B cell (primary cell): ENCODE measurements at regions not wholly inside any gene's neighbourhood (a gene's known extent, or its start where the extent isn't known, plus 50 kb on each side); places are given as distances from the start of the nearest gene placed in this dataset.

Source experiments
- ATAC-seq: fragments of 200-7000 bp; cut with Tn5 transposase; one replicate; pipeline ENCODE4 v1.10.0; 2021; ENCODE audit warnings: low read depth, mild to moderate bottlenecking, moderate number of reproducible peaks, moderate library complexity
- CTCF ChIA-PET: fragments of 350-600 bp; sonication (Branson Sonifier 250); formaldehyde crosslinking; loops from one replicate; lab custom pipeline; 2021; ENCODE audit warnings: antibody characterized with exemption, inconsistent platforms; lab: Charles Lee
- POLR2A ChIA-PET: fragments of 350-600 bp; sonication (Branson Sonifier 250); formaldehyde crosslinking; loops from one replicate; lab custom pipeline; 2021; ENCODE audit warnings: antibody characterized with exemption; lab: Charles Lee
- DNase-seq: peaks from one replicate; pipeline ENCODE4 v3.0.0; 2013
- H2AFZ ChIP-seq: 2 replicates; pipeline ENCODE4 v1.6.1; 2012; ENCODE audit warnings: mild to moderate bottlenecking, low read depth, low read length; ENCODE audit not compliant: insufficient read depth, poor library complexity, severe bottlenecking
- H3K27ac ChIP-seq, 2 donors: 1 replicate in 1 of 2; 2 replicates in 1 of 2; pipeline ENCODE4 v1.5.1; 2012 to 2013; ENCODE audit warnings: low read length in 2 of 2, mild to moderate bottlenecking in 2 of 2, moderate library complexity in 1 of 2
- H3K27me3 ChIP-seq, 4 experiments: fragments of 200-600 bp in 1 of 4; sonication (generic) in 1 of 4; replicated peaks in 1 of 4; 1 replicate in 2 of 4; 2 replicates in 2 of 4; pipeline versions ENCODE4 v1.6.1 to v1.7.0; 2013 to 2016; ENCODE audit warnings: low read length in 3 of 4, mild to moderate bottlenecking in 2 of 4, mixed read lengths in 1 of 4, moderate library complexity in 1 of 4; ENCODE audit not compliant: insufficient read depth in 4 of 4, control insufficient read depth in 3 of 4; ENCODE audit errors: control extremely low read depth in 1 of 4
- H3K36me3 ChIP-seq, 2 experiments: replicated peaks in 1 of 2; 1 replicate in 1 of 2; 2 replicates in 1 of 2; pipeline versions ENCODE4 v1.6.1 to v1.7.1; 2013; ENCODE audit warnings: low read length in 1 of 2; ENCODE audit not compliant: insufficient read depth in 2 of 2, control insufficient read depth in 1 of 2; ENCODE audit errors: control extremely low read depth in 1 of 2, extremely low read depth in 1 of 2
- H3K4me1 ChIP-seq, 2 donors: fragments of 200-600 bp in 1 of 2; sonication (generic) in 1 of 2; 1 replicate in 1 of 2; 2 replicates in 1 of 2; pipeline versions ENCODE4 v1.5.1 to v1.6.1; 2013 to 2017; ENCODE audit warnings: low read length in 2 of 2; ENCODE audit not compliant: control insufficient read depth in 2 of 2, insufficient read depth in 2 of 2
- H3K4me2 ChIP-seq: replicated peaks from 2 replicates; pipeline ENCODE3; 2012; ENCODE audit warnings: mild to moderate bottlenecking, low read depth, low read length; ENCODE audit not compliant: poor library complexity, severe bottlenecking
- H3K4me3 ChIP-seq, 5 experiments: fragments of 200-600 bp in 1 of 5; sonication (generic) in 1 of 5; 1 replicate in 3 of 5; 2 replicates in 2 of 5; pipeline versions ENCODE4 v1.5.1 to v1.7.0; 2011 to 2016; ENCODE audit warnings: low read length in 4 of 5, mild to moderate bottlenecking in 4 of 5, low read depth in 2 of 5, control low read depth in 1 of 5, moderate library complexity in 1 of 5; ENCODE audit not compliant: insufficient read depth in 1 of 5; ENCODE audit errors: control extremely low read depth in 1 of 5, extremely low read depth in 1 of 5
- H3K79me2 ChIP-seq: fragments of 200-600 bp; sonication (generic); one replicate; pipeline ENCODE4 v1.6.0; 2016; ENCODE audit warnings: low read length; ENCODE audit not compliant: control insufficient read depth, insufficient read depth
- H3K9ac ChIP-seq: fragments of 200-600 bp; sonication (generic); 2 replicates; pipeline ENCODE4 v1.6.1; 2017; ENCODE audit warnings: mild to moderate bottlenecking, low read length, moderate library complexity
- H3K9me3 ChIP-seq, 3 donors: one replicate each; pipeline versions ENCODE4 v1.6.1 to v1.7.1; 2013; ENCODE audit warnings: low read length in 2 of 3; ENCODE audit not compliant: control insufficient read depth in 2 of 3, insufficient read depth in 1 of 3; ENCODE audit errors: control extremely low read depth in 1 of 3
- H4K20me1 ChIP-seq: 2 replicates; pipeline ENCODE4 v1.6.0; 2012; ENCODE audit warnings: mild to moderate bottlenecking, low read length; ENCODE audit not compliant: insufficient read depth, control insufficient read depth, poor library complexity, severe bottlenecking
- H3K27ac Mint-ChIP-seq: one replicate; pipeline ENCODE4 v1.8.0; 2021; ENCODE audit warnings: mixed read lengths
- H3K27me3 Mint-ChIP-seq: one replicate; pipeline ENCODE4 v1.8.0; 2021; ENCODE audit warnings: mixed read lengths
- H3K4me1 Mint-ChIP-seq: one replicate; pipeline ENCODE4 v1.8.0; 2021; ENCODE audit warnings: mixed read lengths
- H3K4me3 Mint-ChIP-seq: one replicate; pipeline ENCODE4 v1.8.0; 2021; ENCODE audit warnings: mixed read lengths
- H3K9me3 Mint-ChIP-seq: one replicate; pipeline ENCODE4 v1.8.0; 2022; ENCODE audit warnings: mixed read lengths; ENCODE audit not compliant: insufficient read depth
- CTCF ChIP-seq: fragments of 200-600 bp; IDR thresholded peaks from one replicate; pipeline ENCODE4 v1.8.0; 2022; ENCODE audit warnings: antibody characterized with exemption, mild to moderate bottlenecking
- EZH2 ChIP-seq: IDR thresholded peaks from 2 replicates; pipeline ENCODE4 v1.6.1; 2012; ENCODE audit warnings: borderline replicate concordance, low read depth, mild to moderate bottlenecking, moderate library complexity, low read length; ENCODE audit not compliant: insufficient read depth, poor library complexity, severe bottlenecking
- WGBS: methylation state at CpG from one replicate; pipeline ENCODE4 v1.1.5; 2013; ENCODE audit warnings: missing lambda C conversion rate; ENCODE audit not compliant: insufficient coverage; 5-methylcytosine and 5-hydroxymethylcytosine counted together
- intact Hi-C: fragments of 100-400 bp; cut with micrococcal nuclease; formaldehyde crosslinking; loops from one replicate; pipeline ENCODE4 v1.10.0; 2022

GRCh38 chr10:130579913-130580312 is 443.7 kb downstream of the GLRX3 start:
- ATAC-seq = no peak

DNA sequence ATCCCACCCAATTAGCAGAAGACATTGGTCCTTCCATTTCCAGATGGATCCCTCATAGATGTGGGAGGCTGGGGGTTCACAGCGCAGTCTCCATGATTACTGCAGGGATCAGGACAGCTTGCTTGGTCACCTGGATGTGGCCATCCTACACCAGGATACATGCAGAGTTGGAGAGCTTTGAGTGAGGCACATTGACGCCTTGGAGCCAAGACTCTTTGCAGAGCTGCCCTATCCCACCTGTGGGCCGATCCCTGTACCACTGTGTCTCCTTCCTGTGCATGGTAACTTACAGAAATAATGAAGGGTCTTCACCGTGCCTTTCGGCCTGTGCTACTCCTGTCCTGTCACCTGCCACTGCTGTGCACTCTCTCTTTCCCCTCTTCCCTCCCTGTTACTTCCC is 444.8 kb downstream of the GLRX3 start:
- CTCF ChIA-PET = no interaction called here
- 71% methylated on average over 2 of the region's 5 CpGs for WGBS
- no peaks in the 10 kb centered on the region for H4K20me1 ChIP-seq
- TF ChIP-seq CTCF (no peak), EZH2 (no peak)
- Mint-ChIP-seq H3K27me3 (no peaks in the 10 kb centered on the region), H3K4me1 (no peaks in the 10 kb centered on the region), H3K27ac (no peak overlapping the region), H3K9me3 (no peaks in the 10 kb centered on the region), H3K4me3 (no peak overlapping the region)
- DNase-seq = no peak
- no peak overlapping the region for H2AFZ ChIP-seq
- no peak overlapping the region for H3K27ac ChIP-seq
- H3K36me3 ChIP-seq = no peaks in the 10 kb centered on the region
- no peak for ATAC-seq
- POLR2A ChIA-PET = no interaction called here
- no peaks in the 10 kb centered on the region for H3K79me2 ChIP-seq
- no peaks in the 10 kb centered on the region for H3K27me3 ChIP-seq
- H3K4me3 ChIP-seq = no peak overlapping the region
- H3K4me1 ChIP-seq = no peaks in the 10 kb centered on the region
- H3K9ac ChIP-seq = no peak overlapping the region
- H3K9me3 ChIP-seq = peaks cover 0 to 9% (median 0%) of the 10 kb centered on the region in 3 donors
- H3K4me2 ChIP-seq = no peak overlapping the region
- intact Hi-C loops = no loop called here

More at GRCh38 chr10:130579913-130580312, 443.7 kb downstream of the GLRX3 start:
- no peak for TF ChIP-seq EZH2
- no peak for TF ChIP-seq CTCF
- H3K79me2 ChIP-seq = no peaks in the 10 kb centered on the region
- 42% methylated on average over 4 of the region's 4 CpGs for WGBS
- no peaks in the 10 kb centered on the region for H3K36me3 ChIP-seq
- Mint-ChIP-seq H3K27ac (no peak overlapping the region), H3K4me1 (no peaks in the 10 kb centered on the region), H3K27me3 (no peaks in the 10 kb centered on the region), H3K9me3 (no peaks in the 10 kb centered on the region), H3K4me3 (no peak overlapping the region)
- H3K9ac ChIP-seq = no peak overlapping the region
- no peak overlapping the region for H3K4me3 ChIP-seq
- intact Hi-C loops = no loop called here
- no peaks in the 10 kb centered on the region for H3K27me3 ChIP-seq
- DNase-seq = no peak
- H4K20me1 ChIP-seq = no peaks in the 10 kb centered on the region
- no peak overlapping the region for H2AFZ ChIP-seq
- peaks cover 0 to 12% (median 0%) of the 10 kb centered on the region in 3 donors for H3K9me3 ChIP-seq
- POLR2A ChIA-PET = no interaction called here
- CTCF ChIA-PET = no interaction called here
- H3K4me1 ChIP-seq = no peaks in the 10 kb centered on the region
- H3K27ac ChIP-seq = no peak overlapping the region
- H3K4me2 ChIP-seq = no peak overlapping the region
